Prostate gland (tissue), 2 donors: ENCODE measurements at regions not wholly inside any gene's neighbourhood (a gene's known extent, or its start where the extent isn't known, plus 50 kb on each side); places are given as distances from the start of the nearest gene placed in this dataset.

Experiments
- POLR2A ChIP-seq: fragments of 450-650 bp; IDR thresholded peaks from one replicate; pipeline ENCODE4 v1.6.1; 2016; ENCODE audit warnings: antibody characterized with exemption, mild to moderate bottlenecking
- POLR2AphosphoS5 ChIP-seq: sonication (generic); formaldehyde crosslinking; IDR thresholded peaks from one replicate; pipeline ENCODE4 v1.6.1; 2017; ENCODE audit warnings: antibody characterized with exemption
- TF ChIP-seq, protein P1 (sequence below), 4 experiments: fragments of 200-600 bp in 2 of 4; fragments of 450-650 bp in 2 of 4; sonication (generic) in 2 of 4; IDR thresholded peaks; 1 replicate in 3 of 4; 2 replicates in 1 of 4; pipeline ENCODE4 v1.5.1; 2016 to 2019; ENCODE audit warnings: antibody characterized with exemption in 4 of 4, mild to moderate bottlenecking in 2 of 4, moderate library complexity in 2 of 4

DNA sequence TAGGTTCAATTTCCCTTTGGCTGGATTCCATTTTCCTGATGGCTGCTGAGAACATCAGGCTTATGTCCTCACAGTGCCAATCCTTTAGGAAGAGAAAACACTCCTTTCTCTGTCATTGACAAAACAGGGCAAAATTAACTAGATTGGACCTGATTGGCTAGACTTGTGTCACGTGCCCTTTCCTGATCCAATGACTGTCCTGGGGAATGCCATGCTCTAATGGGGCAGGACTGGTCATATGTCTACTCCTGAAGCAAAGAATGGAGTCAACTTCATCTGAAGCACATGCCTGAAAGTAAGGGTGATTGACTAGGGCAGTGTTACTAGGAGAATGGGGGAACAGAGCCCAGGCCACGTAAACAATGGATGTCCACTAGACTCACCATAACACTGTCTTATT, 220.4 kb downstream of the KDR start:
- TF ChIP-seq POLR2AphosphoS5 (no peak), POLR2A (no peak)
- TF ChIP-seq, protein P1, sequence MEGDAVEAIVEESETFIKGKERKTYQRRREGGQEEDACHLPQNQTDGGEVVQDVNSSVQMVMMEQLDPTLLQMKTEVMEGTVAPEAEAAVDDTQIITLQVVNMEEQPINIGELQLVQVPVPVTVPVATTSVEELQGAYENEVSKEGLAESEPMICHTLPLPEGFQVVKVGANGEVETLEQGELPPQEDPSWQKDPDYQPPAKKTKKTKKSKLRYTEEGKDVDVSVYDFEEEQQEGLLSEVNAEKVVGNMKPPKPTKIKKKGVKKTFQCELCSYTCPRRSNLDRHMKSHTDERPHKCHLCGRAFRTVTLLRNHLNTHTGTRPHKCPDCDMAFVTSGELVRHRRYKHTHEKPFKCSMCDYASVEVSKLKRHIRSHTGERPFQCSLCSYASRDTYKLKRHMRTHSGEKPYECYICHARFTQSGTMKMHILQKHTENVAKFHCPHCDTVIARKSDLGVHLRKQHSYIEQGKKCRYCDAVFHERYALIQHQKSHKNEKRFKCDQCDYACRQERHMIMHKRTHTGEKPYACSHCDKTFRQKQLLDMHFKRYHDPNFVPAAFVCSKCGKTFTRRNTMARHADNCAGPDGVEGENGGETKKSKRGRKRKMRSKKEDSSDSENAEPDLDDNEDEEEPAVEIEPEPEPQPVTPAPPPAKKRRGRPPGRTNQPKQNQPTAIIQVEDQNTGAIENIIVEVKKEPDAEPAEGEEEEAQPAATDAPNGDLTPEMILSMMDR (IDR thresholded peaks at IDR 0.05) = no peak
